Heart left ventricle (tissue), 13 donors: ENCODE measurements at regions not wholly inside any gene's neighbourhood (a gene's known extent, or its start where the extent isn't known, plus 50 kb on each side); places are given as distances from the start of the nearest gene placed in this dataset.

Experiments
- CTCF ChIP-seq, 12 donors: fragments of 200-600 bp; sonication (generic) in 4 of 12; IDR thresholded peaks; one replicate each; pipeline versions ENCODE4 v1.5.0 to v1.8.0; 2018 to 2022; ENCODE audit warnings: antibody characterized with exemption in 12 of 12, mild to moderate bottlenecking in 5 of 12
- POLR2A ChIP-seq, 2 donors: fragments of 450-650 bp; IDR thresholded peaks; one replicate each; pipeline ENCODE4 v1.6.1; 2017; ENCODE audit warnings: antibody characterized with exemption in 2 of 2, mild to moderate bottlenecking in 2 of 2, moderate library complexity in 2 of 2
- donor health status: ischemic (EF 13 %, LVEDD 7.1; RV severe dilation, severe dysfunction).
- donor health status: DM: no; HTN: yes; CAD: no.
- donor health status: DM: no; HTN: no; CAD: no.
- donor health status: ischemic (EF 25% LVEDD 6.9; RV normal size, moderate dysfunction).
- donor health status: ischemic (EF 25% LVEDD 5.7; RV mildly dilated, moderate dysfunction).
- donor health status: ischemic (EF 35%, LVEDD 5.7; RV mildly dilated, moderate dysfunction).
- donor health status: nonischemic (EF 11% LVEDD 7.7; RV severe dilation, severe dysfunction).
- donor health status: DM: yes; HTN: yes; CAD: no.
- donor health status: PGD.
- donor health status: ischemic (EF 29% LVEDD 5.4; RV normal size, mild dysfunction).
- donor health status: nonischemic (EF 23%, LVEDD 6.1; RV moderate dilation, normal function).

- no peak for TF ChIP-seq CTCF (IDR thresholded peaks at IDR 0.05)
- no peak for TF ChIP-seq POLR2A (IDR thresholded peaks at IDR 0.05)
Observed at GRCh38 chr6:9848094-9848493, 566.8 kb downstream of the TFAP2A start.
